Large intestine (tissue), 3 donors: ENCODE measurements at regions not wholly inside any gene's neighbourhood (a gene's known extent, or its start where the extent isn't known, plus 50 kb on each side); places are given as distances from the start of the nearest gene placed in this dataset.

Source experiments
- DNase-seq, 2 donors: peaks; one replicate each; pipeline versions ENCODE4 v3.0.0 to v3.0.0-alpha.2; 2013
- H3K27ac ChIP-seq: one replicate; pipeline ENCODE4 v1.5.1; 2013; ENCODE audit warnings: low read length
- H3K27me3 ChIP-seq: 2 replicates; pipeline ENCODE4 v1.6.1; 2013; ENCODE audit warnings: low read length; ENCODE audit not compliant: control insufficient read depth, insufficient read depth
- H3K36me3 ChIP-seq: 2 replicates; pipeline ENCODE4 v1.6.1; 2013; ENCODE audit warnings: low read length; ENCODE audit not compliant: control insufficient read depth, insufficient read depth
- H3K4me1 ChIP-seq: one replicate; pipeline ENCODE4 v1.6.1; 2013; ENCODE audit warnings: low read length; ENCODE audit not compliant: control insufficient read depth, insufficient read depth
- H3K4me3 ChIP-seq: one replicate; pipeline ENCODE4 v1.5.1; 2013; ENCODE audit warnings: low read length
- H3K9me3 ChIP-seq: one replicate; pipeline ENCODE4 v1.6.1; 2013; ENCODE audit warnings: mild to moderate bottlenecking, low read depth, low read length, moderate library complexity; ENCODE audit not compliant: control insufficient read depth
- WGBS: methylation state at CpG from one replicate; pipeline ENCODE4 v1.1.5; 2013; ENCODE audit warnings: low lambda C conversion rate; ENCODE audit not compliant: insufficient coverage; 5-methylcytosine and 5-hydroxymethylcytosine counted together

DNA sequence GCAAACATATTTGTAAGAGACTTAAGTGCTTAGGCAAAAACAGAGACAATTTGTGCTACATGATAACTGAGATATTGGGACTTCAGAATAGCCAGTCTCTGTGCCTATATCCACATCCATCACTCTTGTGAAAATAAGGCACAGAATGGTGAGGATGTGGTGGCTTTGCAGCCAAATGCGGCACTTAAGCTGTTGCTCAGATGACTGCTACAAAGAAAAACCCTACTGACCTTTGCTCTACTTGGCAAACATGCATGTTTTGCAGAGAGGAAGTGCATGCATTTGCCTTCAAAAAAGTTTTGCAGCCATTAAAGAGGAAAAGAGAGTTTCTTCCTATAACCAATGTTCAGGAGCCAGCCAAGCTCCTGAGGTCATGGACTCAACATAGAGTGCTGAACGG is 675.0 kb upstream of the KIRREL3 start:
- DNase-seq: peak; percentile 12 to 62
- 43% methylated on average over 1 of the region's 2 CpGs for WGBS
- Histone ChIP-seq H3K9me3 (no peaks in the 10 kb centered on the region), H3K4me1 (no peaks in the 10 kb centered on the region), H3K27ac (no peak overlapping the region), H3K4me3 (no peak overlapping the region), H3K36me3 (no peaks in the 10 kb centered on the region), H3K27me3 (no peaks in the 10 kb centered on the region)

DNA sequence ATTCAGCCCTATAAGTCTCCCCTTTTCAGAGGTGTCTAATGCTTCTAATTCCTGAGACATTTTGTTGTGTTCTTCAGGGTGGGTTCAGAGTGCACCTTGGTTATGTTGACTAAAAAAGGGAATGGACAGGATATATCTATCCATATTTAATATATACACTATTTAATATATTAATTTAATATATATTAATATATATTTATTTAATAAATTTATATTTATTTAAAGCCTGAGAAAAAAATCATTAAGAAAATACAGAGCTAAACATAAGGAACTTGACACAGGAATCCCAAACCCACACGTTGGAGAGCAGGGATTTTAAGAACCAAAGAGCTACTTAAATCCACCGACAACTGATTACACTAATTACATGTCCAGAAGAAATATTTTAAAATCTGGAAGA is 674.2 kb upstream of the KIRREL3 start:
- Histone ChIP-seq H3K27me3 (no peaks in the 10 kb centered on the region), H3K9me3 (no peaks in the 10 kb centered on the region), H3K36me3 (no peaks in the 10 kb centered on the region), H3K27ac (no peak overlapping the region), H3K4me3 (no peak overlapping the region), H3K4me1 (no peaks in the 10 kb centered on the region)
- WGBS: no CpG with 5 or more reads among the region's 2 CpGs
- no peak for DNase-seq

DNA sequence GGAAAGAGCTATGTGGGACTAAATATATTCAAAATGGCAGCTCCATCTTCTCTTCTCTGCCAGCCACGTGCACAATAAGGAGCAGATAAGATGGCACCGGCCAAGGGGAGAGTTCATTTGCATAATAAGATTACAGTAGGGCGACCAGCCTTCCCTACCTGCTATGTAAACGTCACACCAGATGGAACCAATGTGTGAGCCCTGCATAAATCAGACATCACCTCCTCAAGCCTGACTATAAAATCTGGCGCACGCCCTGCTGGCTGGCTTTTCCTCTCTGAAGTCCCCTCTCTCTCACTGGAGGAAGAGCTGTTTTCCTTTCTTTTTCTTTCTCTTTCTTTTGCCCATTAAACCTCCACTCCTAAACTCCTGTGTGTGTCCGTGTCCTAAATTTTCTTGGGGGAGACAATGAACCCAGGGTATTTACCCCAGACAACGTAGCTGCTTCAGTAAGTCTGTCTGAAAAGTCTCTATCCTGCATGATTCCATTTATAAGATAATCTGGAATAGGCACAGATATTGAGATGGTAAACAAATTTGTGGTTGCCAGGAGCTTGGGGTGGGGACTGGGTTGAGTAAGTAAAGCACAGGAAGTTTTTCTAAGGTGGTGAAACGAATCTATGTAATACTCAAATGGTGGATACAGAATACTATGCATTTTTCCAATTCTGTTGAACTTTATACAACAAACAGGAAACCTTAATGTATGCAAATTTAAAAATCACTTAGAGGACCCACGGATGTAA is 670.0 kb upstream of the KIRREL3 start:
- H3K27me3 ChIP-seq: no peaks in the 10 kb centered on the region
- H3K36me3 ChIP-seq: no peaks in the 10 kb centered on the region
- WGBS: 74% methylated on average over 3 of the region's 10 CpGs
- no peak overlapping the region for H3K4me3 ChIP-seq
- no peak for DNase-seq
- no peaks in the 10 kb centered on the region for H3K9me3 ChIP-seq
- no peaks in the 10 kb centered on the region for H3K4me1 ChIP-seq
- H3K27ac ChIP-seq: no peak overlapping the region

DNA sequence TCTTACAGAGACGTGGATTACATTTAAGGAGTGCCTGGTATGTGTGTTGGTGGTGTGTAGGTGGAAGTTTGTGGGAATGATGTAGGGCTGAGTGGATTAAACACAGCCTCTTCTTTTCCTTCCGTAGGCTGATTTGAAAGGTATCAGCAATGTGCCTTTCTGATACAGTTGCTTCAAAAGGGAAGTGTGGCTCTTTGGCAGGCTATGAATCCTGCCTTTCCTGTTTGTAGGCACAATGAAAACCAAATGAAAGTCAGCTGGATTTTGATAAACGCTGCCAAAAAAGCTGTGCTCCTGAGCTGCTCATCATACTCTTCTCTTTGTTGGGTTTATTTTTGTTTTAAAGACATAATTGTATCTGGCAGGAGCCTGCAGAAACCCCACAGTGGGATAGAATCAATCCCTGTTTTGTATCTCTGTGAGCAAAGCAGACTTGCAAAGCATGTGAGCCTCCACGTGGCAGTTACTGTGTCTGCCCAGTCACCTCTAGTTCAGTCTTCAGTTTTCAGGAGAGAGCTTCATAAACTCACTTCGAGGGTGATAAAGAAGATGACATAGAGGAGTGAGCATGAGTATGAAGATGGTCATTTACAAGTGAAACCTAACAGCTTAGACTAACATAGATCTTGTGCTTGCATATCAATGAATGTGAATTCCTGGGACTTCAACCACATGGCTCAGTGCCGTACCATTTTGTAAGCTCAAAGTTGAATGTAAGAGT is 655.7 kb upstream of the KIRREL3 start:
- Histone ChIP-seq H3K36me3 (no peaks in the 10 kb centered on the region), H3K4me3 (no peak overlapping the region), H3K27me3 (no peaks in the 10 kb centered on the region), H3K27ac (no peak overlapping the region), H3K4me1 (no peaks in the 10 kb centered on the region), H3K9me3 (no peaks in the 10 kb centered on the region)
- no CpG with 5 or more reads among the region's 6 CpGs for WGBS
- DNase-seq: no peak

DNA sequence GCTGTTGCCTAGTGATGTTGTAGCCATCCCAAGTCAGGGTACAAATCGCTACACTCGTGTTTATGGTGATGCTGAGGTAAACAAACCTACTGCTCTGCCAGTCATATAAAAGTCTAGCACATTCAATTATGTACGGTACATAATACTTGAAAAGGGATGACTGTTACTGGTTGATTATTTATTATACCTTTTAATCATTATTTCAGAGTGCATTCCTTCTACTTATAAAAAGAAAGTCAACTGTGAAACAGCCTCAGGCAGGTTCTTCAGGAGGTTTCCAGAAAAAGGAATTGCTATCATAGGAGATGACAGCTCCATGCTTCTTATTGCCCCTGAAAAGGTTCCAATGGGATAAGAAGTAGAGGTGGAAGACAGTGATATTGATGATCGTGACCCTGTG is 652.5 kb upstream of the KIRREL3 start:
- Histone ChIP-seq H3K9me3 (peaks cover 2% of the 10 kb centered on the region), H3K27ac (no peak overlapping the region), H3K4me1 (no peaks in the 10 kb centered on the region), H3K36me3 (no peaks in the 10 kb centered on the region), H3K4me3 (no peak overlapping the region), H3K27me3 (no peaks in the 10 kb centered on the region)
- 100% methylated on average over 1 of the region's 4 CpGs for WGBS
- DNase-seq: no peak

DNA sequence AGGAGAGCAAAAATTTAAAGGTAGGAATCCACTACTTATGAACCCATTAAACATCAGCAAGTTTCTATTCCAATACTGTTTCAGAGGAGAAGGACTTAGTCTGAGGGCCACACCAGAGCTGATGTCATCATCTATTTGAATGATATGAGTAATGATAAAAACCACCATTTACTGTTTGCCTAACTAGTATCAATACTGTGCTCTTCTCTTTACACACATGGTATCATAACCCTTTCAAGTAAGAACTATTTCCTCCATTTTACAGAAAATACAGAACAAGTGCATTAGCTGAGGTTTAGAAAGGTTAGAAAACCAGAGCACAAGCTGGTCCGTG is 651.3 kb upstream of the KIRREL3 start:
- no CpG with 5 or more reads among the region's 1 CpG for WGBS
- Histone ChIP-seq H3K9me3 (peaks cover 6% of the 10 kb centered on the region), H3K36me3 (no peaks in the 10 kb centered on the region), H3K4me1 (no peaks in the 10 kb centered on the region), H3K4me3 (no peak overlapping the region), H3K27me3 (no peaks in the 10 kb centered on the region), H3K27ac (no peak overlapping the region)
- DNase-seq: no peak

GRCh38 chr11:127651175-127651887 is 650.8 kb upstream of the KIRREL3 start:
- Histone ChIP-seq H3K27ac (no peak overlapping the region), H3K4me3 (no peak overlapping the region), H3K4me1 (no peaks in the 10 kb centered on the region), H3K9me3 (peaks cover 6% of the 10 kb centered on the region), H3K27me3 (no peaks in the 10 kb centered on the region), H3K36me3 (no peaks in the 10 kb centered on the region)
- WGBS: 100% methylated on average over 2 of the region's 5 CpGs
- no peak for DNase-seq

- H3K4me3 ChIP-seq: no peak overlapping the region
- DNase-seq: no peak
- H3K4me1 ChIP-seq: no peaks in the 10 kb centered on the region
- no peaks in the 10 kb centered on the region for H3K36me3 ChIP-seq
- H3K27ac ChIP-seq: no peak overlapping the region
- no peaks in the 10 kb centered on the region for H3K27me3 ChIP-seq
- peaks cover 6% of the 10 kb centered on the region for H3K9me3 ChIP-seq
- 100% methylated on average over 1 of the region's 1 CpG for WGBS
Observed at GRCh38 chr11:127649958-127650357, 649.4 kb upstream of the KIRREL3 start.

GRCh38 chr11:127649071-127649470 is 648.5 kb upstream of the KIRREL3 start:
- WGBS: no CpG with 5 or more reads among the region's 2 CpGs
- H3K9me3 ChIP-seq: peaks cover 6% of the 10 kb centered on the region
- peak overlapping the region; percentile 71 for H3K27ac ChIP-seq

GRCh38 chr11:127648583-127648982 is 648.0 kb upstream of the KIRREL3 start:
- no peak overlapping the region for H3K4me3 ChIP-seq
- H3K9me3 ChIP-seq: peaks cover 6% of the 10 kb centered on the region
- no peaks in the 10 kb centered on the region for H3K4me1 ChIP-seq
- no peaks in the 10 kb centered on the region for H3K27me3 ChIP-seq
- H3K27ac ChIP-seq: peak overlapping the region; percentile 71
- H3K36me3 ChIP-seq: no peaks in the 10 kb centered on the region
- DNase-seq: peak in 1 of 2 donors; percentile 65

More at GRCh38 chr11:127649071-127649470, 648.5 kb upstream of the KIRREL3 start:
- H3K36me3 ChIP-seq: no peaks in the 10 kb centered on the region
- H3K4me3 ChIP-seq: no peak overlapping the region
- H3K4me1 ChIP-seq: no peaks in the 10 kb centered on the region
- peak in 1 of 2 donors; percentile 72 for DNase-seq
- no peaks in the 10 kb centered on the region for H3K27me3 ChIP-seq
